IMR-90 (cell line): ENCODE measurements at regions not wholly inside any gene's neighbourhood (a gene's known extent, or its start where the extent isn't known, plus 50 kb on each side); places are given as distances from the start of the nearest gene placed in this dataset.

Experiments
- ATAC-seq: fragments of 200-7000 bp; cut with Tn5 transposase; 2 replicates; pipeline ENCODE4 v1.9.1; 2020; ENCODE audit warnings: low read depth, mild to moderate bottlenecking, moderate library complexity
- BruUV-seq: library from RNA; stranded (reverse); fragments of 400-500 nt; replicated peaks from 2 replicates; lab custom pipeline; 2021; lab: Mats Ljungman, UMichigan
- CTCF ChIA-PET: fragments of 300-600 bp; formaldehyde crosslinking; extraction: SDS; loops from one replicate; lab custom pipeline; 2021; ENCODE audit warnings: antibody characterized with exemption; lab: Yijun Ruan, JAX
- POLR2A ChIA-PET: fragments of 300-600 bp; sonication (Branson Sonifier 250); formaldehyde crosslinking; loops from one replicate; lab custom pipeline; 2022; ENCODE audit warnings: antibody characterized with exemption; ENCODE audit not compliant: unreplicated experiment; lab: Charles Lee
- DNase-seq: peaks from one replicate; pipeline ENCODE4 v3.0.0; 2013
- H2AFZ ChIP-seq: replicated peaks from 2 replicates; pipeline ENCODE3; 2013; ENCODE audit warnings: low read length, mild to moderate bottlenecking; ENCODE audit not compliant: poor library complexity
- H2AK5ac ChIP-seq: 2 replicates; pipeline ENCODE4 v1.6.1; 2013; ENCODE audit warnings: low read depth, low read length, inconsistent platforms
- H2AK9ac ChIP-seq: replicated peaks from 2 replicates; pipeline ENCODE3; 2013; ENCODE audit warnings: mild to moderate bottlenecking, low read depth, low read length, moderate library complexity; ENCODE audit not compliant: poor library complexity
- H2BK120ac ChIP-seq: 2 replicates; pipeline ENCODE4 v1.6.1; 2013; ENCODE audit warnings: low read depth, low read length, inconsistent platforms
- H2BK15ac ChIP-seq: 3 replicates; pipeline ENCODE4 v1.6.1; 2013; ENCODE audit warnings: low read depth, low read length, inconsistent platforms
- H2BK20ac ChIP-seq: 2 replicates; pipeline ENCODE4 v1.6.1; 2013; ENCODE audit warnings: low read depth, mild to moderate bottlenecking, inconsistent platforms, low read length, moderate library complexity
- H2BK5ac ChIP-seq: 2 replicates; pipeline ENCODE4 v1.6.1; 2013; ENCODE audit warnings: mild to moderate bottlenecking, low read depth, low read length, inconsistent platforms; ENCODE audit not compliant: poor library complexity, severe bottlenecking
- H3K14ac ChIP-seq: replicated peaks from 2 replicates; pipeline ENCODE4 v1.6.1; 2013; ENCODE audit warnings: low read depth, low read length, inconsistent platforms
- H3K18ac ChIP-seq: 2 replicates; pipeline ENCODE4 v1.6.1; 2013; ENCODE audit warnings: low read depth, low read length, control low read depth
- H3K23ac ChIP-seq: 2 replicates; pipeline ENCODE4 v1.6.1; 2013; ENCODE audit warnings: low read depth, low read length, inconsistent platforms
- H3K27ac ChIP-seq: 2 replicates; pipeline ENCODE4 v1.5.1; 2013; ENCODE audit warnings: mild to moderate bottlenecking, control low read depth, low read length; ENCODE audit not compliant: insufficient read depth
- H3K27me3 ChIP-seq: 2 replicates; pipeline ENCODE4 v1.6.1; 2013; ENCODE audit warnings: low read length; ENCODE audit not compliant: control insufficient read depth, insufficient read depth
- H3K36me3 ChIP-seq: 2 replicates; pipeline ENCODE4 v1.6.1; 2013; ENCODE audit warnings: low read length, mixed read lengths; ENCODE audit not compliant: control insufficient read depth, insufficient read depth
- H3K4ac ChIP-seq: 2 replicates; pipeline ENCODE4 v1.6.1; 2013; ENCODE audit warnings: low read depth, low read length, inconsistent platforms
- H3K4me1 ChIP-seq: 2 replicates; pipeline ENCODE4 v1.6.1; 2013; ENCODE audit warnings: low read length, mixed read lengths; ENCODE audit not compliant: control insufficient read depth, insufficient read depth
- H3K4me2 ChIP-seq: 2 replicates; pipeline ENCODE4 v1.6.1; 2013; ENCODE audit warnings: low read depth, mild to moderate bottlenecking, control low read depth, low read length, moderate library complexity
- H3K4me3 ChIP-seq: 2 replicates; pipeline ENCODE4 v1.5.1; 2013; ENCODE audit warnings: low read depth, mild to moderate bottlenecking, control low read depth, low read length, moderate library complexity; ENCODE audit not compliant: insufficient read depth
- H3K56ac ChIP-seq: 2 replicates; pipeline ENCODE4 v1.6.1; 2013; ENCODE audit warnings: low read length, inconsistent platforms; ENCODE audit not compliant: insufficient read depth; ENCODE audit errors: extremely low read depth
- H3K79me1 ChIP-seq, 2 experiments: 2 replicates each; pipeline ENCODE4 v1.6.1; 2013; ENCODE audit warnings: low read length in 2 of 2, inconsistent platforms in 1 of 2, low read depth in 1 of 2
- H3K9ac ChIP-seq: 2 replicates; pipeline ENCODE4 v1.6.1; 2013; ENCODE audit warnings: low read depth, low read length, control low read depth
- H3K9me1 ChIP-seq: 2 replicates; pipeline ENCODE4 v1.6.1; 2013; ENCODE audit warnings: low read length, inconsistent platforms; ENCODE audit not compliant: insufficient read depth
- H3K9me3 ChIP-seq: 2 replicates; pipeline ENCODE4 v1.6.1; 2013; ENCODE audit warnings: low read length; ENCODE audit not compliant: control insufficient read depth, insufficient read depth
- H4K20me1 ChIP-seq: 2 replicates; pipeline ENCODE4 v1.6.1; 2013; ENCODE audit warnings: low read length, inconsistent platforms; ENCODE audit not compliant: insufficient read depth
- H4K5ac ChIP-seq: 2 replicates; pipeline ENCODE4 v1.6.1; 2013; ENCODE audit warnings: mild to moderate bottlenecking, low read depth, low read length, control low read depth
- H4K8ac ChIP-seq, 2 experiments: 2 replicates each; pipeline ENCODE4 v1.6.1; 2013; ENCODE audit warnings: low read depth in 2 of 2, low read length in 2 of 2, control low read depth in 1 of 2, inconsistent platforms in 1 of 2
- H4K91ac ChIP-seq: 2 replicates; pipeline ENCODE4 v1.6.1; 2013; ENCODE audit warnings: low read depth, low read length, inconsistent platforms; ENCODE audit not compliant: insufficient read depth
- BHLHE40 ChIP-seq: fragments of 150-350 bp; IDR thresholded peaks from 2 replicates; pipeline ENCODE4 v1.6.1; 2016; ENCODE audit warnings: mild to moderate bottlenecking, low read depth, low read length
- CEBPB ChIP-seq: IDR thresholded peaks from 2 replicates; pipeline ENCODE4 v1.6.1; 2012; ENCODE audit warnings: low read depth, low read length, improper control_type of control experiment
- CHD1 ChIP-seq: IDR thresholded peaks from 2 replicates; pipeline ENCODE4 v1.6.1; 2012; ENCODE audit warnings: low read depth, low read length, improper control_type of control experiment
- CTCF ChIP-seq: conservative IDR thresholded peaks from 2 replicates; pipeline ENCODE4 v1.5.1; 2012; ENCODE audit warnings: mild to moderate bottlenecking, low read depth, low read length, improper control_type of control experiment
- ELK1 ChIP-seq: fragments of 150-350 bp; IDR thresholded peaks from 2 replicates; pipeline ENCODE4 v1.6.1; 2016; ENCODE audit warnings: low read depth, mild to moderate bottlenecking, low read length, moderate library complexity, borderline replicate concordance
- FOS ChIP-seq: fragments of 150-350 bp; IDR thresholded peaks from 2 replicates; pipeline ENCODE4 v1.6.1; 2016; ENCODE audit warnings: low read depth, low read length
- MAFK ChIP-seq: IDR thresholded peaks from 2 replicates; pipeline ENCODE4 v1.6.1; 2012; ENCODE audit warnings: low read depth, low read length, improper control_type of control experiment
- MAZ ChIP-seq: IDR thresholded peaks from 2 replicates; pipeline ENCODE4 v1.6.1; 2012; ENCODE audit warnings: low read depth, mild to moderate bottlenecking, low read length, improper control_type of control experiment, moderate library complexity, borderline replicate concordance
- MXI1 ChIP-seq: IDR thresholded peaks from 2 replicates; pipeline ENCODE4 v1.6.1; 2012; ENCODE audit warnings: low read depth, mild to moderate bottlenecking, low read length, moderate library complexity, borderline replicate concordance
- NFE2L2 ChIP-seq: fragments of 150-350 bp; IDR thresholded peaks from 2 replicates; pipeline ENCODE4 v1.6.1; 2016; ENCODE audit warnings: low read depth, mild to moderate bottlenecking, low read length
- POLR2A ChIP-seq: IDR thresholded peaks from 2 replicates; pipeline ENCODE4 v1.6.1; 2012; ENCODE audit warnings: mild to moderate bottlenecking, low read depth, low read length
- RAD21 ChIP-seq: IDR thresholded peaks from 2 replicates; pipeline ENCODE4 v1.6.1; 2012; ENCODE audit warnings: low read length, improper control_type of control experiment
- RCOR1 ChIP-seq: IDR thresholded peaks from 2 replicates; pipeline ENCODE4 v1.6.1; 2012; ENCODE audit warnings: mild to moderate bottlenecking, low read length, improper control_type of control experiment; ENCODE audit not compliant: insufficient replicate concordance
- RFX5 ChIP-seq: IDR thresholded peaks from 2 replicates; pipeline ENCODE4 v1.8.0; 2012; ENCODE audit warnings: low read depth, mild to moderate bottlenecking, low read length, moderate library complexity
- SMC3 ChIP-seq: fragments of 150-350 bp; IDR thresholded peaks from 2 replicates; pipeline ENCODE4 v1.6.1; 2016; ENCODE audit warnings: low read depth, mild to moderate bottlenecking, antibody characterized with exemption, low read length, moderate library complexity
- USF2 ChIP-seq: fragments of 150-350 bp; IDR thresholded peaks from 2 replicates; pipeline ENCODE4 v1.6.1; 2017; ENCODE audit warnings: mild to moderate bottlenecking, antibody characterized with exemption, low read length, low read depth
- WGBS, 2 experiments: methylation state at CpG; one replicate each; pipeline versions ENCODE4 v1.1.5 to v1.1.7; 2013; ENCODE audit warnings: missing lambda C conversion rate in 2 of 2; ENCODE audit not compliant: insufficient read length in 1 of 2; ENCODE audit errors: extremely low coverage in 2 of 2; 5-methylcytosine and 5-hydroxymethylcytosine counted together
- dilution Hi-C: fragments of 300-500 bp; cut with HindIII; formaldehyde crosslinking; loops from one replicate; pipeline ENCODE4 v1.14.3; 2018; ENCODE audit warnings: low sequenced_read_pairs; ENCODE audit not compliant: unreplicated experiment
- in situ Hi-C: fragments of 300-500 bp; cut with MboI; formaldehyde crosslinking; loops from 3 replicates; pipeline ENCODE4 v1.14.3; 2019; ENCODE audit warnings: low sequenced_read_pairs, inconsistent platforms, mixed read lengths
- intact Hi-C: fragments of 100-400 bp; cut with micrococcal nuclease; formaldehyde crosslinking; loops from 2 replicates; pipeline ENCODE4 v1.10.0; 2022

GRCh38 chr13:31595563-31595962 is 143.8 kb upstream of the RXFP2 start:
- BruUV-seq = no TSS peak
- Histone ChIP-seq H3K9me1 (no peaks in the 10 kb centered on the region), H2AK5ac (no peak overlapping the region), H4K20me1 (no peaks in the 10 kb centered on the region), H3K36me3 (no peaks in the 10 kb centered on the region), H3K23ac (no peak overlapping the region), H4K91ac (no peak overlapping the region), H4K5ac (no peak overlapping the region), H3K4me1 (no peaks in the 10 kb centered on the region), H3K27ac (no peak overlapping the region), H3K27me3 (no peaks in the 10 kb centered on the region; the same call in none of the 2 replicates), H3K9ac (no peak overlapping the region), H2BK20ac (no peak overlapping the region), H3K9me3 (no peaks in the 10 kb centered on the region), H3K14ac (no peak overlapping the region), H3K18ac (no peak overlapping the region), H2BK5ac (no peak overlapping the region), H2AK9ac (no peak overlapping the region), H3K79me1 (no peaks in the 10 kb centered on the region), H4K8ac (no peak overlapping the region), H3K4ac (no peak overlapping the region), H2AFZ (no peak overlapping the region), H3K56ac (no peak overlapping the region), H3K4me3 (no peak overlapping the region), H2BK120ac (no peak overlapping the region), H3K4me2 (no peak overlapping the region), H2BK15ac (no peak overlapping the region)
- ChIA-PET POLR2A (no interaction called here), CTCF (no interaction called here)
- intact Hi-C loops = no loop called here
- dilution Hi-C loops = no loop called here
- no peak for ATAC-seq
- in situ Hi-C loops = no loop called here
- no peak for DNase-seq
- no CpG with 5 or more reads among the region's 2 CpGs for WGBS, 2 experiments
- TF ChIP-seq FOS = no peak
- TF ChIP-seq CEBPB = no peak
- no peak for TF ChIP-seq POLR2A
- no peak for TF ChIP-seq NFE2L2
- TF ChIP-seq RFX5 = no peak
- no peak for TF ChIP-seq SMC3
- no peak for TF ChIP-seq USF2
- TF ChIP-seq CTCF = no peak
- TF ChIP-seq RAD21 = no peak
- no peak for TF ChIP-seq CHD1
- TF ChIP-seq RCOR1 = no peak
- TF ChIP-seq MAZ = no peak
- no peak for TF ChIP-seq BHLHE40
- TF ChIP-seq MAFK = no peak
- TF ChIP-seq MXI1 = no peak
- no peak for TF ChIP-seq ELK1
